ENCODE measurements at regions not wholly inside any gene's neighbourhood (a gene's known extent, or its start where the extent isn't known, plus 50 kb on each side); places are given as distances from the start of the nearest gene placed in this dataset.

DNA sequence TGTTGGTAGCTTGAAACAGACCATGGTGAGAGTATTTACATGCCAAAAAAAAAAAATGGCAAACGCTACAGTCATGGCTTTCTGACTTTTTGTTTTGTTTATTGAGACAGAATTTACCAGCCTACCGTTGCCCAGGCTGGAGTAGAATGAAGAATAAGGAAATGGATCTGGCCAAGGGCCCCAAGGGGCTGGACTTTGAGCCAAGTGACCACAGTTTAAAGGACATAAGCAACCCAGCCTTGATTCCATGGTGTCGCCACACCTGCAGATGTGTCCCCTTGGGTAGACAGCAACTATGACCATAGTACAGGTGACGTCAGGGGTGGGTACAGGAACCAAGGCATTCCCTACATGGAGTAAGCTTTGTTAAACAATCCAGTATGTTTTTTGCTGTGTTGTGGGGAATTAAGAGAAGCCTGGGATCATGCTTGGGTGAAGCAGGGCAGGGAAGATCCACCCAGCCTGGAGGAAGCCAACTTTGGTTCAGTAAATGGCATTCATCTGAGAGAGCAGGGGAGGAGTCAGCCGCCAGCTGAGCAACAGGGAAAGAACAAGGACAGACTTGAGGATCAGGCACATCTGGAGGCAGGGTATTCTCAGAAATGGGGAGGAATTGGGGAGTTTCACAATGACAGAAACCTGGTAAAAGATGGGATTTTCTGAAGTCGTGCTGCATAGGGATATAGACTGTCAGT lies 110.3 kb upstream of the SH3BP4 start:
- Histone ChIP-seq H3K4me1 (ENCODE audit: insufficient read depth, low read length) (peaks cover 24% of the 10 kb centered on the region), H3K4me3 (ENCODE audit: low read length) (no peak overlapping the region), H4K20me1 (ENCODE audit: low read length) (no peaks in the 10 kb centered on the region), H3K4me2 (ENCODE audit: low read length) (no peak overlapping the region), H3K27me3 (ENCODE audit: low read length) (no peaks in the 10 kb centered on the region), H3K9ac (ENCODE audit: low read length) (no peak overlapping the region), H2AFZ (ENCODE audit: low read length) (no peak overlapping the region), H3K36me3 (ENCODE audit: low read depth, low read length) (no peaks in the 10 kb centered on the region), H3K27ac (ENCODE audit: low read length) (no peak overlapping the region), H3K9me2 (replicated peaks; ENCODE audit: low read length) (no peaks in the 10 kb centered on the region), H3K9me3 (ENCODE audit: low read length) (no peaks in the 10 kb centered on the region), H3F3A (ENCODE audit: low read length, unreplicated experiment) (no peaks in the 10 kb centered on the region), H3K79me2 (ENCODE audit: low read length) (no peaks in the 10 kb centered on the region)
- no peak for DNase-seq
- no peak for ATAC-seq
- no TSS peak for BruUV-seq (replicated peaks)
- intact Hi-C loops (cut with micrococcal nuclease) = no loop called here
- ChIA-PET CTCF (no interaction called here), POLR2A (ENCODE audit: unreplicated experiment) (no interaction called here)
- TF ChIP-seq EZH2 (IDR thresholded peaks at IDR 0.05; ENCODE audit: low read length, unreplicated experiment) (no peak), CTCF (conservative IDR thresholded peaks at IDR 0.05; ENCODE audit: low read depth, low read length) (no peak), EZH2phosphoT487 (IDR thresholded peaks at IDR 0.05; ENCODE audit: borderline replicate concordance, low read length) (no peak)

DNA sequence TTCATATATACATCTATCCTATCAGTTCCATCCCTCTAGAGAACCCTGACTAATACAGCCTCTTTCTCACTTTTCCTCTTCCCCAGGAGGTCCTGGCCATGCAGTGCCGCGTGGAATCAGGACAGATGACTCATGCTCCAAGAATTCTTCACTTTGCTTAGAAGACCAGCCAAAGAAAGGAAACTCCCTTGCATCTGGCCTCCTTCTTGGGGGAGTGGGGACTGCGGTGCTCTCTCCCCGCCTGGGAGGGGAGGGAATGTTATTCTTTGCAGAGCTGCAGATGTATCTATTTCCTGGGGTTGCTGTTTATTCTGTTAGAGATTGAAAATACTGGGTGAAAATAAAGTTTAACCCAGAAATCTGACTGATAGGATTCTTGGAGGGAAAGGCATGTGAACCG lies 111.5 kb upstream of the SH3BP4 start:
- Histone ChIP-seq H3F3A (ENCODE audit: low read length, unreplicated experiment) (no peaks in the 10 kb centered on the region), H3K4me1 (ENCODE audit: insufficient read depth, low read length) (peaks cover 24% of the 10 kb centered on the region), H3K9ac (ENCODE audit: low read length) (no peak overlapping the region), H3K9me2 (replicated peaks; ENCODE audit: low read length) (no peaks in the 10 kb centered on the region), H3K79me2 (ENCODE audit: low read length) (no peaks in the 10 kb centered on the region), H4K20me1 (ENCODE audit: low read length) (no peaks in the 10 kb centered on the region), H3K36me3 (ENCODE audit: low read depth, low read length) (no peaks in the 10 kb centered on the region), H3K9me3 (ENCODE audit: low read length) (no peaks in the 10 kb centered on the region), H2AFZ (ENCODE audit: low read length) (no peak overlapping the region), H3K4me2 (ENCODE audit: low read length) (peak overlapping the region; percentile 46), H3K27ac (ENCODE audit: low read length) (no peak overlapping the region), H3K27me3 (ENCODE audit: low read length) (no peaks in the 10 kb centered on the region), H3K4me3 (ENCODE audit: low read length) (no peak overlapping the region)
- POLR2A ChIA-PET (ENCODE audit: unreplicated experiment) = interaction anchor here (0.5 kb wide), 1 partner anchor 243 kb away, joined by 3 read pairs; no protein-coding TSS in a partner anchor
- TF ChIP-seq EZH2 (IDR thresholded peaks at IDR 0.05; ENCODE audit: low read length, unreplicated experiment) (no peak), CTCF (conservative IDR thresholded peaks at IDR 0.05; ENCODE audit: low read depth, low read length) (no peak), EZH2phosphoT487 (IDR thresholded peaks at IDR 0.05; ENCODE audit: borderline replicate concordance, low read length) (no peak)
- ATAC-seq (peak; percentile 97), DNase-seq (peak; percentile 93)
- CTCF ChIA-PET = no interaction called here
- intact Hi-C loops (cut with micrococcal nuclease) = no loop called here
- BruUV-seq (replicated peaks) = no TSS peak

DNA sequence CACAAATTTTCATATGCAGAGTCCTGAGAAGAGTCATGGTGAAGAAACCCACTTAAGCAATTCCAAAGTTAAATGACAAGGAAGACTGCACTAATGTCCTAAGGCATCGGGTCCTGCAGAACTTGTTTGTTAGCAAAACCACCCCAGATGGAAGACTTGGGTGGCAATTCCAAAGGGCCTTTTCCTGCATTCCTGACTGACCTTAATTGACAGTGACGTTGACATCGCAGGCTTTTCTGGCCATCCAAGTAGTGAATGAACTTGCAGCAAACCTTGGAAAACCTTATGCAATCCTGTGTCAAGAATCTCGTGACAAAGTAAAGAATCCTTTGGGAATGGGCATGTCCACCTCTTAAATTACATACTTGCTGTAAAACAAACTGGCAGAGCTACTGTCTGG lies 112.5 kb upstream of the SH3BP4 start:
- no peak overlapping the region for H3K9ac ChIP-seq (ENCODE audit: low read length)
- no peak overlapping the region for H3K4me2 ChIP-seq (ENCODE audit: low read length)
- TF ChIP-seq EZH2phosphoT487 (IDR thresholded peaks at IDR 0.05; ENCODE audit: borderline replicate concordance, low read length) = no peak
- TF ChIP-seq CTCF (conservative IDR thresholded peaks at IDR 0.05; ENCODE audit: low read depth, low read length) = no peak
- no peak for TF ChIP-seq EZH2 (IDR thresholded peaks at IDR 0.05; ENCODE audit: low read length, unreplicated experiment)
- peaks cover 24% of the 10 kb centered on the region for H3K4me1 ChIP-seq (ENCODE audit: insufficient read depth, low read length)
- no peaks in the 10 kb centered on the region for H3K27me3 ChIP-seq (ENCODE audit: low read length)
- BruUV-seq (replicated peaks) = no TSS peak
- H4K20me1 ChIP-seq (ENCODE audit: low read length) = no peaks in the 10 kb centered on the region
- ChIA-PET CTCF (no interaction called here), POLR2A (ENCODE audit: unreplicated experiment) (no interaction called here)
- H3K9me2 ChIP-seq (replicated peaks; ENCODE audit: low read length) = no peaks in the 10 kb centered on the region
- no peak overlapping the region for H3K27ac ChIP-seq (ENCODE audit: low read length)
- H3K4me3 ChIP-seq (ENCODE audit: low read length) = no peak overlapping the region
- H3K9me3 ChIP-seq (ENCODE audit: low read length) = no peaks in the 10 kb centered on the region
- intact Hi-C loops (cut with micrococcal nuclease) = no loop called here
- ATAC-seq = no peak
- no peaks in the 10 kb centered on the region for H3K36me3 ChIP-seq (ENCODE audit: low read depth, low read length)
- DNase-seq = no peak
- no peaks in the 10 kb centered on the region for H3K79me2 ChIP-seq (ENCODE audit: low read length)
- no peak overlapping the region for H2AFZ ChIP-seq (ENCODE audit: low read length)
- no peaks in the 10 kb centered on the region for H3F3A ChIP-seq (ENCODE audit: low read length, unreplicated experiment)
